Trophoblast cell (in vitro differentiated cells and primary cell): ENCODE measurements at regions not wholly inside any gene's neighbourhood (a gene's known extent, or its start where the extent isn't known, plus 50 kb on each side); places are given as distances from the start of the nearest gene placed in this dataset.

Source experiments
- DNase-seq, 2 donors: peaks; one replicate each; pipeline ENCODE4 v3.0.0-alpha.2; 2016
- H2AFZ ChIP-seq: 2 replicates; pipeline ENCODE4 v1.6.1; 2013; ENCODE audit warnings: low read length, moderate library complexity, mild to moderate bottlenecking; ENCODE audit not compliant: insufficient read depth, poor library complexity
- H2AK5ac ChIP-seq: 2 replicates; pipeline ENCODE4 v1.6.1; 2013; ENCODE audit warnings: mild to moderate bottlenecking, low read length
- H2BK120ac ChIP-seq: 2 replicates; pipeline ENCODE4 v1.6.1; 2013; ENCODE audit warnings: low read length, mild to moderate bottlenecking, moderate library complexity; ENCODE audit not compliant: insufficient read depth, poor library complexity
- H2BK12ac ChIP-seq: 2 replicates; pipeline ENCODE4 v1.6.1; 2013; ENCODE audit warnings: mild to moderate bottlenecking, low read length, moderate library complexity
- H2BK5ac ChIP-seq: 2 replicates; pipeline ENCODE4 v1.6.1; 2013; ENCODE audit warnings: low read length, low read depth, moderate library complexity, mild to moderate bottlenecking; ENCODE audit not compliant: poor library complexity
- H3K14ac ChIP-seq: 2 replicates; pipeline ENCODE4 v1.6.1; 2013; ENCODE audit warnings: mild to moderate bottlenecking, low read length
- H3K18ac ChIP-seq: 2 replicates; pipeline ENCODE4 v1.6.1; 2013; ENCODE audit warnings: mild to moderate bottlenecking, low read length
- H3K23ac ChIP-seq: 2 replicates; pipeline ENCODE4 v1.6.1; 2013; ENCODE audit warnings: low read length
- H3K27ac ChIP-seq: 2 replicates; pipeline ENCODE4 v1.5.1; 2013; ENCODE audit warnings: low read depth, mild to moderate bottlenecking, inconsistent platforms, low read length, moderate library complexity
- H3K27me3 ChIP-seq: 2 replicates; pipeline ENCODE4 v1.6.1; 2013; ENCODE audit warnings: inconsistent platforms, mild to moderate bottlenecking, low read length, moderate library complexity; ENCODE audit not compliant: insufficient read depth
- H3K36me3 ChIP-seq, 2 experiments: 1 replicate in 1 of 2; 2 replicates in 1 of 2; pipeline ENCODE4 v1.6.1; 2013; ENCODE audit warnings: low read length in 2 of 2, mild to moderate bottlenecking in 2 of 2, moderate library complexity in 1 of 2; ENCODE audit not compliant: insufficient read depth in 2 of 2, control insufficient read depth in 1 of 2
- H3K4ac ChIP-seq: 2 replicates; pipeline ENCODE4 v1.6.1; 2013; ENCODE audit warnings: low read depth, mild to moderate bottlenecking, low read length, moderate library complexity
- H3K4me1 ChIP-seq, 2 experiments: 1 replicate in 1 of 2; 2 replicates in 1 of 2; pipeline ENCODE4 v1.6.1; 2013; ENCODE audit warnings: low read length in 2 of 2, mild to moderate bottlenecking in 2 of 2, moderate library complexity in 1 of 2; ENCODE audit not compliant: insufficient read depth in 2 of 2, control insufficient read depth in 1 of 2
- H3K4me2 ChIP-seq: 2 replicates; pipeline ENCODE4 v1.6.1; 2013; ENCODE audit warnings: inconsistent platforms, mild to moderate bottlenecking, low read length, moderate library complexity
- H3K4me3 ChIP-seq: 2 replicates; pipeline ENCODE4 v1.5.1; 2013; ENCODE audit warnings: mild to moderate bottlenecking, low read depth, low read length, inconsistent platforms
- H3K79me1 ChIP-seq: one replicate; pipeline ENCODE4 v1.6.1; 2013; ENCODE audit warnings: low read length
- H3K79me2 ChIP-seq: 2 replicates; pipeline ENCODE4 v1.6.1; 2013; ENCODE audit warnings: low read length, mild to moderate bottlenecking; ENCODE audit not compliant: control insufficient read depth, insufficient read depth, poor library complexity
- H3K9ac ChIP-seq: 2 replicates; pipeline ENCODE4 v1.6.1; 2013; ENCODE audit warnings: mild to moderate bottlenecking, low read length
- H3K9me3 ChIP-seq: 2 replicates; pipeline ENCODE4 v1.6.1; 2013; ENCODE audit warnings: low read depth, mild to moderate bottlenecking, control low read depth, inconsistent platforms, low read length; ENCODE audit not compliant: insufficient read depth
- H4K12ac ChIP-seq: 2 replicates; pipeline ENCODE4 v1.6.1; 2013; ENCODE audit warnings: low read depth, mild to moderate bottlenecking, low read length, moderate library complexity
- H4K8ac ChIP-seq: 2 replicates; pipeline ENCODE4 v1.6.1; 2013; ENCODE audit warnings: low read depth, mild to moderate bottlenecking, low read length, moderate library complexity
- H4K91ac ChIP-seq: one replicate; pipeline ENCODE4 v1.6.1; 2013; ENCODE audit warnings: low read depth, mild to moderate bottlenecking, low read length, moderate library complexity
- WGBS: extraction: QIAGEN DNeasy Blood & Tissue Kit; methylation state at CpG from one replicate; pipeline ENCODE4 v1.1.7; 2013; ENCODE audit warnings: missing lambda C conversion rate; ENCODE audit not compliant: insufficient read length, insufficient coverage; ENCODE audit errors: extremely low coverage; 5-methylcytosine and 5-hydroxymethylcytosine counted together

GRCh38 chr10:52663161-52663560, 109.4 kb downstream of the MBL2 start:
- H3K23ac ChIP-seq: no peak overlapping the region
- H3K9me3 ChIP-seq: no peaks in the 10 kb centered on the region
- no peak overlapping the region for H2BK12ac ChIP-seq
- H3K14ac ChIP-seq: no peak overlapping the region
- H2AK5ac ChIP-seq: no peak overlapping the region
- no peak overlapping the region for H4K12ac ChIP-seq
- H4K8ac ChIP-seq: no peak overlapping the region
- no peaks in the 10 kb centered on the region for H3K36me3 ChIP-seq
- no peak overlapping the region for H3K4ac ChIP-seq
- H3K4me3 ChIP-seq: no peak overlapping the region
- H2BK120ac ChIP-seq: no peak overlapping the region
- no peak overlapping the region for H3K18ac ChIP-seq
- H4K91ac ChIP-seq: no peak overlapping the region
- H3K27me3 ChIP-seq: no peaks in the 10 kb centered on the region
- no CpG with 5 or more reads among the region's 3 CpGs for WGBS
- H3K4me1 ChIP-seq: no peaks in the 10 kb centered on the region
- no peak for DNase-seq
- H2BK5ac ChIP-seq: no peak overlapping the region
- H3K27ac ChIP-seq: no peak overlapping the region
- no peak overlapping the region for H3K9ac ChIP-seq
- no peak overlapping the region for H2AFZ ChIP-seq
- H3K79me2 ChIP-seq: no peaks in the 10 kb centered on the region
- H3K79me1 ChIP-seq: no peaks in the 10 kb centered on the region
- H3K4me2 ChIP-seq: no peak overlapping the region

- Histone ChIP-seq H2AK5ac (no peak overlapping the region), H3K27ac (no peak overlapping the region), H3K23ac (no peak overlapping the region), H2AFZ (no peak overlapping the region), H2BK120ac (no peak overlapping the region), H3K79me2 (no peaks in the 10 kb centered on the region), H3K79me1 (no peaks in the 10 kb centered on the region), H3K14ac (no peak overlapping the region), H3K4me2 (no peak overlapping the region), H4K12ac (no peak overlapping the region), H4K91ac (no peak overlapping the region), H3K9me3 (no peaks in the 10 kb centered on the region), H3K27me3 (no peaks in the 10 kb centered on the region), H3K4ac (no peak overlapping the region), H3K18ac (no peak overlapping the region), H4K8ac (no peak overlapping the region), H2BK5ac (no peak overlapping the region), H3K4me1 (no peaks in the 10 kb centered on the region), H3K9ac (no peak overlapping the region), H3K36me3 (no peaks in the 10 kb centered on the region), H3K4me3 (no peak overlapping the region), H2BK12ac (no peak overlapping the region)
- WGBS: no CpG with 5 or more reads among the region's 3 CpGs
- DNase-seq: no peak
Measured at GRCh38 chr10:52664629-52665028, 108.0 kb downstream of the MBL2 start.

GRCh38 chr10:52665821-52666220, 106.8 kb downstream of the MBL2 start:
- H3K14ac ChIP-seq: no peak overlapping the region
- DNase-seq: no peak

GRCh38 chr10:52666931-52667330, 105.7 kb downstream of the MBL2 start:
- no peak overlapping the region for H3K4me3 ChIP-seq

More at GRCh38 chr10:52665821-52666220, 106.8 kb downstream of the MBL2 start:
- Histone ChIP-seq H3K4me2 (no peak overlapping the region), H2BK5ac (no peak overlapping the region), H3K79me2 (no peaks in the 10 kb centered on the region), H3K4me1 (no peaks in the 10 kb centered on the region), H3K79me1 (no peaks in the 10 kb centered on the region), H3K18ac (no peak overlapping the region), H2BK120ac (no peak overlapping the region), H3K36me3 (no peaks in the 10 kb centered on the region), H3K4me3 (no peak overlapping the region), H3K27ac (no peak overlapping the region), H3K4ac (no peak overlapping the region), H4K91ac (no peak overlapping the region), H3K23ac (no peak overlapping the region), H4K8ac (no peak overlapping the region), H4K12ac (no peak overlapping the region), H3K27me3 (no peaks in the 10 kb centered on the region), H2AK5ac (no peak overlapping the region), H2AFZ (no peak overlapping the region), H3K9me3 (no peaks in the 10 kb centered on the region), H3K9ac (no peak overlapping the region), H2BK12ac (no peak overlapping the region)
- WGBS: no CpG with 5 or more reads among the region's 1 CpG

More at GRCh38 chr10:52666931-52667330, 105.7 kb downstream of the MBL2 start:
- no peak overlapping the region for H4K12ac ChIP-seq
- no peak overlapping the region for H3K14ac ChIP-seq
- H2BK5ac ChIP-seq: no peak overlapping the region
- H3K9me3 ChIP-seq: no peaks in the 10 kb centered on the region
- no peaks in the 10 kb centered on the region for H3K79me1 ChIP-seq
- no peak overlapping the region for H3K18ac ChIP-seq
- H2BK12ac ChIP-seq: no peak overlapping the region
- H2AFZ ChIP-seq: no peak overlapping the region
- no peaks in the 10 kb centered on the region for H3K4me1 ChIP-seq
- no peaks in the 10 kb centered on the region for H3K79me2 ChIP-seq
- no peak overlapping the region for H2BK120ac ChIP-seq
- no peak overlapping the region for H3K27ac ChIP-seq
- no peak overlapping the region for H2AK5ac ChIP-seq
- H4K91ac ChIP-seq: no peak overlapping the region
- no CpG with 5 or more reads among the region's 1 CpG for WGBS
- H3K36me3 ChIP-seq: no peaks in the 10 kb centered on the region
- H3K4me2 ChIP-seq: no peak overlapping the region
- no peak overlapping the region for H3K23ac ChIP-seq
- H4K8ac ChIP-seq: no peak overlapping the region
- H3K9ac ChIP-seq: no peak overlapping the region
- H3K4ac ChIP-seq: no peak overlapping the region
- no peaks in the 10 kb centered on the region for H3K27me3 ChIP-seq
- DNase-seq: no peak
